Esophagus muscularis mucosa (tissue), 4 donors: ENCODE measurements at regions not wholly inside any gene's neighbourhood (a gene's known extent, or its start where the extent isn't known, plus 50 kb on each side); places are given as distances from the start of the nearest gene placed in this dataset.

Source experiments
- CTCF ChIP-seq, 3 experiments: fragments of 200-600 bp in 2 of 3; fragments of 450-650 bp in 1 of 3; sonication (generic) in 2 of 3; IDR thresholded peaks; one replicate each; pipeline ENCODE4 v1.5.1; 2017 to 2019; ENCODE audit warnings: antibody characterized with exemption in 3 of 3, mild to moderate bottlenecking in 2 of 3, moderate library complexity in 1 of 3
- EP300 ChIP-seq: sonication (generic); formaldehyde crosslinking; IDR thresholded peaks from one replicate; pipeline ENCODE4 v1.6.1; 2017; ENCODE audit warnings: antibody characterized with exemption
- POLR2A ChIP-seq: fragments of 450-650 bp; IDR thresholded peaks from one replicate; pipeline ENCODE4 v1.6.1; 2017; ENCODE audit warnings: antibody characterized with exemption, moderate library complexity, mild to moderate bottlenecking, low read depth
- POLR2AphosphoS5 ChIP-seq, 2 donors: sonication (generic); formaldehyde crosslinking; IDR thresholded peaks; one replicate each; pipeline ENCODE4 v1.6.1; 2017; ENCODE audit warnings: antibody characterized with exemption in 2 of 2

GRCh38 chr17:33487187-33487879 lies 194.2 kb upstream of the ASIC2 start:
- no peak for TF ChIP-seq CTCF (IDR thresholded peaks at IDR 0.05)
- TF ChIP-seq POLR2A = no peak
- no peak for TF ChIP-seq POLR2AphosphoS5 (IDR thresholded peaks at IDR 0.05)
- TF ChIP-seq EP300 = no peak
